ENCODE measurements at regions not wholly inside any gene's neighbourhood (a gene's known extent, or its start where the extent isn't known, plus 50 kb on each side); places are given as distances from the start of the nearest gene placed in this dataset.

GRCh38 chr2:168330624-168331423, 83.4 kb upstream of the STK39 start:
- TF ChIP-seq FOXM1 (IDR thresholded peaks at IDR 0.05; ENCODE audit: borderline replicate concordance) (no peak), PKNOX1 (IDR thresholded peaks at IDR 0.05) (no peak), ARNT (IDR thresholded peaks at IDR 0.05) (no peak), HDGF (IDR thresholded peaks at IDR 0.05; ENCODE audit: borderline replicate concordance) (no peak), SP1 (IDR thresholded peaks at IDR 0.05) (no peak), NFRKB (IDR thresholded peaks at IDR 0.05) (no peak), SUZ12 (IDR thresholded peaks at IDR 0.05) (no peak), BHLHE40 (IDR thresholded peaks at IDR 0.05; ENCODE audit: borderline replicate concordance) (no peak), CTBP1 (IDR thresholded peaks at IDR 0.05; ENCODE audit: borderline replicate concordance) (no peak), LEF1 (IDR thresholded peaks at IDR 0.05; ENCODE audit: borderline replicate concordance) (no peak)

Measured in HEK293T (cell line).